WERI-Rb-1 (cell line): ENCODE measurements at regions not wholly inside any gene's neighbourhood (a gene's known extent, or its start where the extent isn't known, plus 50 kb on each side); places are given as distances from the start of the nearest gene placed in this dataset.

Experiments
- DNase-seq: peaks from one replicate; pipeline ENCODE4 v3.0.0-alpha.2; 2020
- H3K27ac ChIP-seq: fragments of 250-450 bp; sonication (Bioruptor Pico); 2 replicates; pipeline ENCODE4 v1.5.1; 2020; ENCODE audit warnings: mild to moderate bottlenecking, moderate library complexity
- H3K27me3 ChIP-seq: fragments of 250-450 bp; sonication (Bioruptor Pico); 2 replicates; pipeline ENCODE4 v1.5.1; 2021; ENCODE audit warnings: mild to moderate bottlenecking, low read depth, moderate library complexity; ENCODE audit not compliant: insufficient read depth, severe bottlenecking
- H3K36me3 ChIP-seq: fragments of 250-450 bp; sonication (Bioruptor Pico); 2 replicates; pipeline ENCODE4 v1.5.1; 2020; ENCODE audit warnings: mild to moderate bottlenecking, moderate library complexity
- H3K4me3 ChIP-seq: 2 replicates; pipeline ENCODE4 v1.5.1; 2011; ENCODE audit warnings: low read depth, mild to moderate bottlenecking, control low read depth, low read length
- H3K9me3 ChIP-seq: fragments of 250-450 bp; sonication (Bioruptor Pico); 2 replicates; pipeline ENCODE4 v1.5.1; 2021; ENCODE audit warnings: mild to moderate bottlenecking, moderate library complexity; ENCODE audit not compliant: severe bottlenecking
- TF ChIP-seq, protein P1 (sequence below): IDR thresholded peaks from 2 replicates; pipeline ENCODE4 v1.5.1; 2011; ENCODE audit warnings: low read depth, mild to moderate bottlenecking, control low read depth, inconsistent platforms, low read length

GRCh38 chr9:38259056-38259455, 133.4 kb upstream of the ALDH1B1 start:
- Histone ChIP-seq H3K36me3 (no peaks in the 10 kb centered on the region), H3K4me3 (no peak overlapping the region), H3K27me3 (no peaks in the 10 kb centered on the region), H3K27ac (no peak overlapping the region), H3K9me3 (peaks cover 4% of the 10 kb centered on the region)
- DNase-seq = no peak
- TF ChIP-seq, protein P1, sequence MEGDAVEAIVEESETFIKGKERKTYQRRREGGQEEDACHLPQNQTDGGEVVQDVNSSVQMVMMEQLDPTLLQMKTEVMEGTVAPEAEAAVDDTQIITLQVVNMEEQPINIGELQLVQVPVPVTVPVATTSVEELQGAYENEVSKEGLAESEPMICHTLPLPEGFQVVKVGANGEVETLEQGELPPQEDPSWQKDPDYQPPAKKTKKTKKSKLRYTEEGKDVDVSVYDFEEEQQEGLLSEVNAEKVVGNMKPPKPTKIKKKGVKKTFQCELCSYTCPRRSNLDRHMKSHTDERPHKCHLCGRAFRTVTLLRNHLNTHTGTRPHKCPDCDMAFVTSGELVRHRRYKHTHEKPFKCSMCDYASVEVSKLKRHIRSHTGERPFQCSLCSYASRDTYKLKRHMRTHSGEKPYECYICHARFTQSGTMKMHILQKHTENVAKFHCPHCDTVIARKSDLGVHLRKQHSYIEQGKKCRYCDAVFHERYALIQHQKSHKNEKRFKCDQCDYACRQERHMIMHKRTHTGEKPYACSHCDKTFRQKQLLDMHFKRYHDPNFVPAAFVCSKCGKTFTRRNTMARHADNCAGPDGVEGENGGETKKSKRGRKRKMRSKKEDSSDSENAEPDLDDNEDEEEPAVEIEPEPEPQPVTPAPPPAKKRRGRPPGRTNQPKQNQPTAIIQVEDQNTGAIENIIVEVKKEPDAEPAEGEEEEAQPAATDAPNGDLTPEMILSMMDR = no peak

GRCh38 chr9:38257626-38258215, 134.8 kb upstream of the ALDH1B1 start:
- DNase-seq = no peak
- TF ChIP-seq, protein P1 = no peak
- Histone ChIP-seq H3K4me3 (no peak overlapping the region), H3K36me3 (no peaks in the 10 kb centered on the region), H3K9me3 (peaks cover 4% of the 10 kb centered on the region), H3K27me3 (no peaks in the 10 kb centered on the region), H3K27ac (no peak overlapping the region)

- peaks cover 4% of the 10 kb centered on the region for H3K9me3 ChIP-seq
- H3K27ac ChIP-seq = no peak overlapping the region
- TF ChIP-seq, protein P1 = no peak
- no peak overlapping the region for H3K4me3 ChIP-seq
- no peaks in the 10 kb centered on the region for H3K36me3 ChIP-seq
- no peak for DNase-seq
- H3K27me3 ChIP-seq = no peaks in the 10 kb centered on the region
These were observed 136.0 kb upstream of the ALDH1B1 start for GRCh38 chr9:38256461-38256860.

GRCh38 chr9:38255599-38255998, 136.9 kb upstream of the ALDH1B1 start:
- TF ChIP-seq, protein P1 = no peak
- Histone ChIP-seq H3K27me3 (no peaks in the 10 kb centered on the region), H3K4me3 (no peak overlapping the region), H3K36me3 (no peaks in the 10 kb centered on the region), H3K27ac (no peak overlapping the region), H3K9me3 (peaks cover 4% of the 10 kb centered on the region)
- no peak for DNase-seq

GRCh38 chr9:38254756-38255155, 137.7 kb upstream of the ALDH1B1 start:
- H3K9me3 ChIP-seq = peaks cover under 1% of the 10 kb centered on the region
- no peak overlapping the region for H3K4me3 ChIP-seq
- H3K27ac ChIP-seq = peak overlapping the region; percentile 55
- H3K36me3 ChIP-seq = no peaks in the 10 kb centered on the region
- no peak for DNase-seq
- no peaks in the 10 kb centered on the region for H3K27me3 ChIP-seq
- TF ChIP-seq, protein P1 = no peak

GRCh38 chr9:38254151-38254550, 138.4 kb upstream of the ALDH1B1 start:
- Histone ChIP-seq H3K9me3 (no peaks in the 10 kb centered on the region), H3K4me3 (no peak overlapping the region), H3K27ac (peak overlapping the region; percentile 55), H3K36me3 (no peaks in the 10 kb centered on the region), H3K27me3 (no peaks in the 10 kb centered on the region)
- TF ChIP-seq, protein P1 = no peak
- peak; percentile 65 for DNase-seq
